ENCODE measurements at regions not wholly inside any gene's neighbourhood (a gene's known extent, or its start where the extent isn't known, plus 50 kb on each side); places are given as distances from the start of the nearest gene placed in this dataset.

- TF ChIP-seq ZFX (IDR thresholded peaks at IDR 0.05) (no peak), CTCF (conservative IDR thresholded peaks at IDR 0.05) (no peak)
- no peak overlapping the region for H3K27ac ChIP-seq
Observed at GRCh38 chr5:72612810-72613209, 105.6 kb upstream of the ZNF366 start.

- no peak overlapping the region for H3K27ac ChIP-seq
- peak; percentile 98 for TF ChIP-seq CTCF (conservative IDR thresholded peaks at IDR 0.05)
- no peak for TF ChIP-seq ZFX (IDR thresholded peaks at IDR 0.05)
Observed at GRCh38 chr5:72611118-72611730, 104.0 kb upstream of the ZNF366 start.

DNA sequence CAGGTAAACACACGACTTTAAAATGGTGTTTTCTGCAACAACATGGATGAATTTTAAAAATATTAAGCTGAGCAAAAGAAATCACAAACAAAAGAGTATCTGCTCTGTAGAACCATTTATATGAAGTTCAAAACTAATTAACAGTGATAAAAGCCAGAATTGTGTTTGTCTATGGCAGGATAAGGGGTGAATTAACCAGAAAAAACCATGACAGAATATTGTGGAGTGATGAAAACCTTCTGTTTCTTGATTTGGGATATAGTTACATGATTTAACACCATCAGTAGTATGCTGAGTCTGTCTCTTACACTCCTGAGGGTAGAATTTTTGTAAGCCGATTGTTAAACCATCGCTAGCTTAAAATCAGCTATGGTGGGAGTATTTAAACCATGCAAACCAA is 101.7 kb upstream of the ZNF366 start:
- TF ChIP-seq ZFX (IDR thresholded peaks at IDR 0.05) (no peak), CTCF (conservative IDR thresholded peaks at IDR 0.05) (no peak)
- H3K27ac ChIP-seq, result no peak overlapping the region

- H3K27ac ChIP-seq, result no peak overlapping the region
- no peak for TF ChIP-seq CTCF (conservative IDR thresholded peaks at IDR 0.05)
- TF ChIP-seq ZFX (IDR thresholded peaks at IDR 0.05), result no peak
Observed at GRCh38 chr5:72608297-72608696, 101.1 kb upstream of the ZNF366 start.

DNA sequence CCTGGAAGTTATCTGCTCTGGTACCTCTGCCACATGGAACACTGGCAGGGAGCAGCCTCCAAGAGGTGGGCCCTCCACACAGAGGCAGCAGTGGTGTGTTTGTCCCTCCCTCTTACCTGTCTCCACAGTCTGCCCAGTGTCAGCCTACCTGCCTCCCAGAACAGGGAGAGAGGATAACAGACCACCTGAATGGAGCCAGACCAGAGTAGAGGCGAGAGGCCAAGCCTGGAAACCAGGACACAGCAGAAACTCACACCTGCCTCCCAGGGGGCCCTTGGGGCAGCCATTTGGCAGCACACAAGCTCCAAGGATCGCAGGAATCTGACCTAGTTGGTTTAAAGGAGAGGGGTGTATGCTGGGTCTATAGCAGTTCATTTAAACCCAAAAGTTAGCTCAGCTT is 100.2 kb upstream of the ZNF366 start:
- no peak overlapping the region for H3K27ac ChIP-seq
- no peak for TF ChIP-seq ZFX (IDR thresholded peaks at IDR 0.05)
- no peak for TF ChIP-seq CTCF (conservative IDR thresholded peaks at IDR 0.05)

- TF ChIP-seq CTCF (conservative IDR thresholded peaks at IDR 0.05), result no peak
- TF ChIP-seq ZFX (IDR thresholded peaks at IDR 0.05), result no peak
- H3K27ac ChIP-seq, result no peak overlapping the region
Observed at GRCh38 chr5:72606525-72606924, 99.3 kb upstream of the ZNF366 start.

- TF ChIP-seq CTCF (conservative IDR thresholded peaks at IDR 0.05), result no peak
- TF ChIP-seq ZFX (IDR thresholded peaks at IDR 0.05), result no peak
- no peak overlapping the region for H3K27ac ChIP-seq
Observed at GRCh38 chr5:72605632-72606031, 98.4 kb upstream of the ZNF366 start.

All from C4-2B (cell line).